AG04450 (cell line): ENCODE measurements at regions not wholly inside any gene's neighbourhood (a gene's known extent, or its start where the extent isn't known, plus 50 kb on each side); places are given as distances from the start of the nearest gene placed in this dataset.
"Not testable (repeated sequence)": the region's sequence is repeated elsewhere in the genome, so short reads cannot be mapped to it uniquely, and the experiment has no call there.

Experiments used
- CTCF ChIA-PET: fragments of 300-600, 350-600 bp; formaldehyde crosslinking; extraction: SDS; loops from one replicate; lab custom pipeline; 2022; ENCODE audit warnings: antibody characterized with exemption, inconsistent platforms; lab: Charles Lee
- POLR2A ChIA-PET: fragments of 350-600 bp; formaldehyde crosslinking; extraction: SDS; loops from one replicate; lab custom pipeline; 2021; ENCODE audit warnings: antibody characterized with exemption, inconsistent platforms; lab: Yijun Ruan, JAX
- DNase-seq: peaks from one replicate; pipeline ENCODE4 v3.0.0-alpha.2; 2011; ENCODE audit warnings: low read depth, low spot score
- H3K27ac ChIP-seq: one replicate; pipeline ENCODE4 v1.5.1; 2012; ENCODE audit warnings: low read depth, low read length, control low read depth
- H3K27me3 ChIP-seq: one replicate; pipeline ENCODE4 v1.6.0; 2012; ENCODE audit warnings: low read length; ENCODE audit not compliant: control insufficient read depth, insufficient read depth
- H3K4me3 ChIP-seq: 2 replicates; pipeline ENCODE4 v1.5.1; 2011; ENCODE audit warnings: mild to moderate bottlenecking, low read depth, low read length, control low read depth
- H3K9me3 ChIP-seq: 2 replicates; pipeline ENCODE4 v1.5.1; 2012; ENCODE audit warnings: low read length; ENCODE audit not compliant: control insufficient read depth, insufficient read depth
- TF ChIP-seq, protein P1 (sequence below): IDR thresholded peaks from 2 replicates; pipeline ENCODE4 v1.5.1; 2011; ENCODE audit warnings: low read depth, low read length, control low read depth, inconsistent platforms

DNA sequence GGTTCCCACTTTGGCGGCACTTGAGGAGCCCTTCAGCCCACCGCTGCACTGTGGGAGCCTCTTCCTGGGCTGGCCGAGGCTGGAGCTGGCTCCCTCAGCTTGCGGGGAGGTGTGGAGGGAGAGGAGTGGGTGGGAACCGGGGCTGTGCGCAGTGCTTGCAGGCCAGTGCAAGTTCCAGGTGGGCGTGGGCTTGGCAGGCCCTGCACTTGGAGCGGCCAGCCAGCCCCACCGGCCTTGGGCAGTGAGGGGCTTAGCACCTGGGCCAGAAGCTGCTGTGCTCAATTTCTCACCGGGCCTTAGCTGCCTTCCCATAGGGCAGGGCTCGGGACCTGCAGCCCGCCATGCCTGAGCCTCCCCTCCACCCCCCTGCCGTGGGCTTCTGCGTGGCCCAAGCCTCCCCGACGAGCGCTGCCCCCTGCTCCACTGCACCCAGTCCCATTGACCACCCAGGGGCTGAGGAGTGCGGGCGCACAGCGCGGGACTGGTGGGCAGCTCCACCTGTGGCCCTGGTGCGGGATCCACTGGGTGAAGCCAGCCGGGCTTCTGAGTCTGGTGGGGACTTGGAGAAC, 474.3 kb downstream of the MID1IP1 start:
- Histone ChIP-seq H3K27ac (no peak overlapping the region), H3K9me3 (peaks cover 4% of the 10 kb centered on the region; the same call in 1 of the 2 replicates), H3K27me3 (no peaks in the 10 kb centered on the region), H3K4me3 (no peak overlapping the region)
- CTCF ChIA-PET: no interaction called here
- TF ChIP-seq, protein P1, sequence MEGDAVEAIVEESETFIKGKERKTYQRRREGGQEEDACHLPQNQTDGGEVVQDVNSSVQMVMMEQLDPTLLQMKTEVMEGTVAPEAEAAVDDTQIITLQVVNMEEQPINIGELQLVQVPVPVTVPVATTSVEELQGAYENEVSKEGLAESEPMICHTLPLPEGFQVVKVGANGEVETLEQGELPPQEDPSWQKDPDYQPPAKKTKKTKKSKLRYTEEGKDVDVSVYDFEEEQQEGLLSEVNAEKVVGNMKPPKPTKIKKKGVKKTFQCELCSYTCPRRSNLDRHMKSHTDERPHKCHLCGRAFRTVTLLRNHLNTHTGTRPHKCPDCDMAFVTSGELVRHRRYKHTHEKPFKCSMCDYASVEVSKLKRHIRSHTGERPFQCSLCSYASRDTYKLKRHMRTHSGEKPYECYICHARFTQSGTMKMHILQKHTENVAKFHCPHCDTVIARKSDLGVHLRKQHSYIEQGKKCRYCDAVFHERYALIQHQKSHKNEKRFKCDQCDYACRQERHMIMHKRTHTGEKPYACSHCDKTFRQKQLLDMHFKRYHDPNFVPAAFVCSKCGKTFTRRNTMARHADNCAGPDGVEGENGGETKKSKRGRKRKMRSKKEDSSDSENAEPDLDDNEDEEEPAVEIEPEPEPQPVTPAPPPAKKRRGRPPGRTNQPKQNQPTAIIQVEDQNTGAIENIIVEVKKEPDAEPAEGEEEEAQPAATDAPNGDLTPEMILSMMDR: no peak
- no peak for DNase-seq
- POLR2A ChIA-PET: no interaction called here

DNA sequence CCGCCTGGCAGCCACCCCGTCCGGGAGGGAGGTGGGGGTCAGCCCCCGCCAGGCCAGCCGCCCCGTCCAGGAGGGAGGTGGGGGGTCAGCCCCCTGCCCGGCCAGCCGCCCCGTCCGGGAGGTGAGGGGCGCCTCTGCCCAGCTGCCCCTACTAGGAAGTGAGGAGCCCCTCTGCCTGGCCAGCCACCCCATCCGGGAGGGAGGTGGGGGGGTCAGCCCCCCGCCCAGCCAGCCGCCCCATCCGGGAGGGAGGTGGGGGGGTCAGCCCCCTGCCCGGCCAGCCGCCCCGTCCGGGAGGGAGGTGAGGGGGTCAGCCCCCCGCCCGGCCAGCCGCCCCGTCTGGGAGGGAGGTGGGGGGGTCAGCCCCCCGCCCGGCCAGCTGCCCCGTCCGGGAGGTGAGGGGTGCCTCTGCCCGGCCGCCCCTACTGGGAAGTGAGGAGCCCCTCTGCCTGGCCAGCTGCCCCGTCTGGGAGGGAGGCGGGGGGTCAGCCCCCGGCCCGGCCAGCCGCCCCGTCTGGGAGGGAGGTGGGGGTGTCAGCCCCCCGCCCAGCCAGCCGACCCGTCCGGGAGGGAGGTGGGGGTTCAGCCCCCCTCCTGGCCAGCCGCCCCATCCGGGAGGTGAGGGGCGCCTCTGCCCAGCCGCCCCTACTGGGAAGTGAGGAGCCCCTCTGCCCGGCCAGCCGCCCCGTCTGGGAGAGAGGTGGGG, 476.6 kb downstream of the MID1IP1 start:
- CTCF ChIA-PET, H3K27me3 ChIP-seq, POLR2A ChIA-PET, DNase-seq, H3K4me3 ChIP-seq, H3K27ac ChIP-seq, H3K9me3 ChIP-seq: not testable (repeated sequence)

DNA sequence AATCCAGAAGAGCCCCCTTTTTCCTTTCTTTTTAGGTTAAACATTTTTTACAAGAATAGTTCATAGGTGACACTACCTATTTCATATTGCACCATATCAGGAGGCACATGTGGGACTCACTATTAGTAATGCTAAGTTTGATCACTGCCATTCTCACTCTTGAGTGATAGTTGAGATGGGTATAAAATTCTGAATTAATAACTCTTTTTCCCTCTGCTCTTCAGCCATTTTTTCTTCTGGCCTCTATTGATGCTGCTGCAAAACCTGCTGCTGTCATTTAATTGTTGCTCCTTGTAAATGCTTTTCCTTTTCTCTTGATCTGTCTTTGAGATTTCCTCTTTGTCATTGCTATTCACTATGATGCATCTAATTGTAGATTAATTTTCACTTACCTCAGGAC, 482.0 kb downstream of the MID1IP1 start:
- ChIA-PET POLR2A (no interaction called here), CTCF (no interaction called here)
- no peaks in the 10 kb centered on the region for H3K27me3 ChIP-seq
- H3K27ac ChIP-seq: no peak overlapping the region
- TF ChIP-seq, protein P1: no peak
- H3K9me3 ChIP-seq: no peaks in the 10 kb centered on the region
- no peak for DNase-seq
- no peak overlapping the region for H3K4me3 ChIP-seq

DNA sequence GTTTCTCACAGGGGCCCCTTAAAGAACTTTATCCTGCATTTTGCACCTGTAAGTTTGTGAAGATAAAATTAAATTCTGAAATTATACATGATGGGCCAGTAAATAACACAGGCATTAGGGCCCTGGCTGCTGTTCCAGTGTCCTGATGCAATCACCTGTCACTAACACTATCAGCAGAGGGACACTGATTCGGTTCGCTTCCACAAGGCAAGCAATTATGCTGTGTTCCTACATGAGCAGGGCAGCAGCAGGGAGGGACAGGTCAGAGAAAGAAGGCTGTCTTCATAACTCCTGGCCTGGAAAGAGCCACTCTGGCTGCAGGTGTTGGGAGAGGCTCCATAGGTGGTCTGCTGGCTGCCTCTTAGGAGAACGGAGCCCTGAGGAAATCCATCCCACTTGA, 487.3 kb downstream of the MID1IP1 start:
- ChIA-PET POLR2A (no interaction called here), CTCF (no interaction called here)
- no peak overlapping the region for H3K4me3 ChIP-seq
- DNase-seq: no peak
- H3K27ac ChIP-seq: no peak overlapping the region
- TF ChIP-seq, protein P1: no peak
- no peaks in the 10 kb centered on the region for H3K9me3 ChIP-seq
- H3K27me3 ChIP-seq: no peaks in the 10 kb centered on the region

DNA sequence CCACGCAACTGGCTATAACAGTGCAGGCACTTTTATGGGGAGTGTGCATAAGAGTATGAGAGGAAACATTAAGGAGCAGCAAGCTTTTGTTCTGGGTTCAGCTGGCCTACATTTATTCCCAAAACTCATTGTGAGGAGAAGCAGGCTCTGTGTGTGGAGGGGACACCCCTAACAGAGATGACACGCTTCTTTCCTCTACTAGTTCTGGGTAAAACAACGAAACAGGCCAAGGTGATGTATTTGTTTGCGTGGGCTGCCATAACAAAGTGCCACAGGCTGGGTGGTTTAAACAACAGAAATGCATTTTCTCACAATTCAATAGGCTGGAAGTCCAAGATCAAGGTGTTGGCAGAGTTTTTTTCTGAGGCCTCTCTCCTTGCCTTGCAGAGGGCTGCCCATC, 488.6 kb downstream of the MID1IP1 start:
- no peaks in the 10 kb centered on the region for H3K9me3 ChIP-seq
- POLR2A ChIA-PET: no interaction called here
- TF ChIP-seq, protein P1: no peak
- no peak overlapping the region for H3K27ac ChIP-seq
- H3K4me3 ChIP-seq: no peak overlapping the region
- DNase-seq: no peak
- CTCF ChIA-PET: no interaction called here
- no peaks in the 10 kb centered on the region for H3K27me3 ChIP-seq
